HCT116 (cell line): ENCODE measurements at regions not wholly inside any gene's neighbourhood (a gene's known extent, or its start where the extent isn't known, plus 50 kb on each side); places are given as distances from the start of the nearest gene placed in this dataset.

Experiments used
- CEBPB ChIP-seq: IDR thresholded peaks from 2 replicates; pipeline ENCODE4 v1.6.1; 2012; ENCODE audit warnings: low read depth
- CTCF ChIP-seq, 3 experiments: fragments of 200-600 bp in 1 of 3; sonication (generic) in 1 of 3; IDR thresholded peaks in 2 of 3; conservative IDR thresholded peaks in 1 of 3; 2 replicates each; pipeline ENCODE4 v1.5.1; 2012 to 2017; ENCODE audit warnings: low read depth in 2 of 3, low read length in 2 of 3, antibody characterized with exemption in 1 of 3, borderline replicate concordance in 1 of 3, control low read depth in 1 of 3, mild to moderate bottlenecking in 1 of 3, mixed read lengths in 1 of 3, mixed run types in 1 of 3, moderate library complexity in 1 of 3; ENCODE audit not compliant: insufficient read depth in 1 of 3
- EZH2 ChIP-seq: fragments of 200-600 bp; sonication (generic); IDR thresholded peaks from 2 replicates; pipeline ENCODE4 v1.6.1; 2017; ENCODE audit warnings: antibody characterized with exemption, mixed run types
- POLR2A ChIP-seq: IDR thresholded peaks from 2 replicates; pipeline ENCODE4 v1.7.0; 2011; ENCODE audit warnings: borderline replicate concordance; ENCODE audit not compliant: insufficient read depth, insufficient read length; ENCODE audit errors: extremely low read depth
- REST ChIP-seq: IDR thresholded peaks from 2 replicates; pipeline ENCODE4 v1.6.1; 2012; ENCODE audit warnings: low read depth
- TCF7L2 ChIP-seq: IDR thresholded peaks from 2 replicates; pipeline ENCODE4 v1.7.0; 2011; ENCODE audit warnings: borderline replicate concordance, inconsistent platforms; ENCODE audit not compliant: insufficient read depth, insufficient read length; ENCODE audit errors: extremely low read depth

- TF ChIP-seq CEBPB: no peak
- TF ChIP-seq CTCF (IDR thresholded peaks at IDR 0.05 in 2 of 3, conservative IDR thresholded peaks at IDR 0.05 in 1 of 3; ENCODE audit: borderline replicate concordance in 1 of 3, insufficient read depth in 1 of 3, low read depth in 2 of 3, low read length in 2 of 3): no peak
- TF ChIP-seq REST: no peak
- TF ChIP-seq TCF7L2: no peak
- TF ChIP-seq EZH2: no peak
- TF ChIP-seq POLR2A: no peak
Observed at GRCh38 chr1:71156590-71156989, 75.8 kb upstream of the ZRANB2 start.
